Panc1 (cell line): ENCODE measurements at regions not wholly inside any gene's neighbourhood (a gene's known extent, or its start where the extent isn't known, plus 50 kb on each side); places are given as distances from the start of the nearest gene placed in this dataset.

Source experiments
- ATAC-seq: fragments of 200-7000 bp; cut with Tn5 transposase; 2 replicates; pipeline ENCODE4 v1.9.1; 2020; ENCODE audit warnings: mild to moderate bottlenecking, moderate library complexity
- BruUV-seq: library from RNA; stranded (reverse); fragments of 400-500 nt; replicated peaks from 2 replicates; lab custom pipeline; 2021; lab: Mats Ljungman, UMichigan
- CTCF ChIA-PET: fragments of 300-600 bp; sonication (Branson Sonifier 250); formaldehyde crosslinking; loops from one replicate; lab custom pipeline; 2022; ENCODE audit warnings: antibody characterized with exemption; lab: Charles Lee
- POLR2A ChIA-PET: fragments of 300-600 bp; sonication (Branson Sonifier 250); formaldehyde crosslinking; loops from one replicate; lab custom pipeline; 2022; ENCODE audit warnings: antibody characterized with exemption; lab: Charles Lee
- DNase-seq: peaks from one replicate; pipeline ENCODE4 v3.0.0-alpha.2; 2010; ENCODE audit warnings: low read depth, low spot score
- H3K27ac ChIP-seq: 2 replicates; pipeline ENCODE4 v1.5.1; 2011; ENCODE audit warnings: mild to moderate bottlenecking, low read length, inconsistent platforms
- H3K27me3 ChIP-seq: fragments of 200-500 bp; sonication (Bioruptor generic); 2 replicates; pipeline ENCODE4 v1.6.0; 2014; ENCODE audit warnings: low read length, inconsistent platforms; ENCODE audit not compliant: control insufficient read depth, insufficient read depth
- H3K36me3 ChIP-seq: fragments of 200-500 bp; sonication (Bioruptor generic); 2 replicates; pipeline ENCODE4 v1.5.1; 2014; ENCODE audit warnings: inconsistent platforms, mild to moderate bottlenecking, low read length, moderate library complexity; ENCODE audit not compliant: control insufficient read depth, insufficient read depth
- H3K4me1 ChIP-seq: 2 replicates; pipeline ENCODE4 v1.5.1; 2011; ENCODE audit warnings: inconsistent platforms, mild to moderate bottlenecking, low read length, moderate library complexity; ENCODE audit not compliant: control insufficient read depth, insufficient read depth
- H3K4me3 ChIP-seq, 2 experiments: 2 replicates each; pipeline ENCODE4 v1.5.1; 2011 to 2012; ENCODE audit warnings: low read depth in 2 of 2, low read length in 2 of 2, mild to moderate bottlenecking in 2 of 2, inconsistent platforms in 1 of 2, moderate library complexity in 1 of 2
- H3K9me3 ChIP-seq: fragments of 200-500 bp; sonication (Bioruptor generic); 2 replicates; pipeline ENCODE4 v1.5.1; 2014; ENCODE audit warnings: low read depth, mild to moderate bottlenecking, inconsistent platforms, low read length, moderate library complexity; ENCODE audit not compliant: control insufficient read depth, insufficient read depth
- CTCF ChIP-seq: fragments of 450-650 bp; IDR thresholded peaks from 2 replicates; pipeline ENCODE4 v1.5.1; 2017; ENCODE audit warnings: mild to moderate bottlenecking
- POLR2AphosphoS5 ChIP-seq: IDR thresholded peaks from 2 replicates; pipeline ENCODE4 v1.6.1; 2012; ENCODE audit warnings: mild to moderate bottlenecking, low read depth, low read length, moderate library complexity
- REST ChIP-seq, 2 experiments: IDR thresholded peaks; 2 replicates each; pipeline ENCODE4 v1.6.1; 2011 to 2012; ENCODE audit warnings: low read depth in 2 of 2, control low read depth in 1 of 2, low read length in 1 of 2, mild to moderate bottlenecking in 1 of 2, moderate library complexity in 1 of 2; ENCODE audit not compliant: insufficient read depth in 1 of 2
- SIN3A ChIP-seq: IDR thresholded peaks from 2 replicates; pipeline ENCODE4 v1.6.1; 2012; ENCODE audit warnings: low read depth, mild to moderate bottlenecking, low read length, moderate library complexity, borderline replicate concordance; ENCODE audit not compliant: insufficient read depth
- TCF7L2 ChIP-seq: IDR thresholded peaks from 2 replicates; pipeline ENCODE4 v1.6.1; 2011; ENCODE audit warnings: mild to moderate bottlenecking, low read depth, low read length, inconsistent platforms
- in situ Hi-C: cut with HindIII; loops from 2 replicates; pipeline ENCODE4 v1.10.0; 2016; ENCODE audit warnings: low sequenced_read_pairs, low pct_unique_long_range_greater_than_20kb
- intact Hi-C: fragments of 100-400 bp; cut with micrococcal nuclease; formaldehyde crosslinking; loops from one replicate; pipeline ENCODE4 v1.10.0; 2022; ENCODE audit not compliant: unreplicated experiment

GRCh38 chr15:85976986-85977385 is 102.7 kb upstream of the AGBL1 start:
- Histone ChIP-seq H3K27ac (no peak overlapping the region), H3K9me3 (no peaks in the 10 kb centered on the region), H3K36me3 (no peaks in the 10 kb centered on the region), H3K4me1 (no peaks in the 10 kb centered on the region), H3K4me3 (no peak overlapping the region), H3K27me3 (peaks cover 2% of the 10 kb centered on the region; the same call in 1 of the 2 replicates)
- no peak for DNase-seq
- BruUV-seq = no TSS peak
- in situ Hi-C loops (no loop called here), intact Hi-C loops (no loop called here)
- no peak for ATAC-seq
- CTCF ChIA-PET = no interaction called here
- no peak for TF ChIP-seq REST (IDR thresholded peaks at IDR 0.05; ENCODE audit: insufficient read depth in 1 of 2, low read depth in 2 of 2, low read length in 1 of 2)
- no peak for TF ChIP-seq POLR2AphosphoS5
- TF ChIP-seq CTCF = no peak
- no peak for TF ChIP-seq TCF7L2
- TF ChIP-seq SIN3A = no peak
- POLR2A ChIA-PET = no interaction called here

GRCh38 chr15:85977586-85977985 is 102.1 kb upstream of the AGBL1 start:
- peaks cover 2% of the 10 kb centered on the region; the same call in 1 of the 2 replicates for H3K27me3 ChIP-seq
- BruUV-seq = no TSS peak
- in situ Hi-C loops (no loop called here), intact Hi-C loops (no loop called here)
- H3K4me1 ChIP-seq = no peaks in the 10 kb centered on the region
- no peak overlapping the region for H3K27ac ChIP-seq
- ChIA-PET CTCF (no interaction called here), POLR2A (no interaction called here)
- ATAC-seq (no peak), DNase-seq (no peak)
- no peak overlapping the region for H3K4me3 ChIP-seq
- H3K9me3 ChIP-seq = no peaks in the 10 kb centered on the region
- TF ChIP-seq CTCF (no peak), REST (IDR thresholded peaks at IDR 0.05; ENCODE audit: insufficient read depth in 1 of 2, low read depth in 2 of 2, low read length in 1 of 2) (no peak), POLR2AphosphoS5 (no peak), TCF7L2 (no peak), SIN3A (no peak)
- H3K36me3 ChIP-seq = no peaks in the 10 kb centered on the region
